Adrenal gland (tissue), 5 donors: ENCODE measurements at regions not wholly inside any gene's neighbourhood (a gene's known extent, or its start where the extent isn't known, plus 50 kb on each side); places are given as distances from the start of the nearest gene placed in this dataset.

ENCODE experiments used
- CTCF ChIP-seq, 6 experiments: fragments of 450-650 bp in 4 of 6; fragments of 200-600 bp in 2 of 6; sonication (generic) in 1 of 6; IDR thresholded peaks; 1 replicate in 5 of 6; 2 replicates in 1 of 6; pipeline versions ENCODE4 v1.5.1 to v1.8.0; 2016 to 2021; ENCODE audit warnings: antibody characterized with exemption in 6 of 6, mild to moderate bottlenecking in 2 of 6, moderate library complexity in 1 of 6
- POLR2A ChIP-seq, 2 donors: fragments of 450-650 bp; IDR thresholded peaks; one replicate each; pipeline ENCODE4 v1.6.1; 2017; ENCODE audit warnings: antibody characterized with exemption in 2 of 2, mild to moderate bottlenecking in 2 of 2, moderate library complexity in 1 of 2
- donor health status: DM: no; HTN: no; CAD: no.

DNA sequence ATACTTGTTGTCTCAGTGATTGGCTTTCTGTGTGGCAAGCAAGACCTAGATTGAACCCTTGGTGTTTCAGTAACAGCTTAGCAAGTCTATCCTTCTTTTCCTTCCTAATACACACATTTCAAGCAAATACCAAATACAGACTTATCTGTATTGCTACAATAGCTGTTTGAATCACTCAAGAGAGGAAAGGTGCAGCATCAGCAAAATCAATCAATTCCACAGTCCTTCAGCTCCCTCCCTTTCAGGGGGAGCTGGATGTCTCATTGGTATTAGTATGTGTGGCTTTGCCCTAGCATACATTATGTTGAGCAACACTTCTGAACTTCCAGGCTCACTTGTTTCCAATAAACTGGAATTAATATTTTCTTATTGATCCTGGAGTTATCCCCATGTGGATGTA is 323.1 kb downstream of the TMX3 start:
- TF ChIP-seq CTCF (IDR thresholded peaks at IDR 0.05) (no peak), POLR2A (IDR thresholded peaks at IDR 0.05) (no peak)
